GM21360 (cell line): ENCODE measurements at regions not wholly inside any gene's neighbourhood (a gene's known extent, or its start where the extent isn't known, plus 50 kb on each side); places are given as distances from the start of the nearest gene placed in this dataset.

Experiments
- ATAC-seq: cut with Tn5 transposase; IDR thresholded peaks from one replicate; pipeline ENCODE4 v1.9.1; 2021; ENCODE audit warnings: mild to moderate bottlenecking, moderate library complexity; ENCODE audit not compliant: unreplicated experiment

DNA sequence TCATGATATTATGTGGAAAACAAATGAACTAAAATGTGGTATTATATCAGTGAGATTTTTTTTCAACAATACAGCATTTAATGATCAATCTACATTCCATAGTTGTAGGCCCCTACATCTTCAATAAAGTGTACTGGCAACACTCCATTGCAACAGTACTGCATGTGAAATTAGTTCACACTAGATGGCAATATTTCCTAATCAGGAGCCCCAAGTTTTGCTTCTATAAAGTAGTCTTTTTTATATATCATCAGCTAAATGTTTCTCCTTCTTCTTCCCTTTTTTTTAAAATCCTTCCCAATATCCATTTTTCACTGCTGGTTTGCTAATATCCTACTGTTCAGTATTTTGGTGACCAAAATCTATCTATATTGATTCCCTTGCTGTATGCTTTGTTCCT, 528.3 kb upstream of the ATXN8OS start:
- ATAC-seq, result no peak

GRCh38 chr13:69571606-69572323, 535.9 kb upstream of the ATXN8OS start:
- ATAC-seq, result no peak

DNA sequence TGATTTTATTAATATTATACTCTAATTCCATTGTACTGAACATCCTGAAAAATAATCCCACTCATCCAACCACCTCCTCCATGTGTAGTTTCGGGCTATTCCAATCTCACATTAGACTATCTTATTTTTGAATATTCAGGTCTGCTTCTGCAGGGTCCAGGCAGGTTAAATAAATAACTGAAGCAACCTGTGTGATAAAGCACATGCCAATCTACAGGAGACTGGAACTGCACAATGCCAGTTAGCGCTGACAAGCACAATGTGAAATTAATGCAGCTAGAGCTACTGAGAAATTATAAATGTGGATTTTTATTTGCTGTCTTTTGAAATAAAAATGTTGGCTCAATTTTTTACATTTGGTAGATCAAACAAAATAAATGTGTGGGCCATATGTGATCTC, 540.1 kb upstream of the ATXN8OS start:
- no peak for ATAC-seq

DNA sequence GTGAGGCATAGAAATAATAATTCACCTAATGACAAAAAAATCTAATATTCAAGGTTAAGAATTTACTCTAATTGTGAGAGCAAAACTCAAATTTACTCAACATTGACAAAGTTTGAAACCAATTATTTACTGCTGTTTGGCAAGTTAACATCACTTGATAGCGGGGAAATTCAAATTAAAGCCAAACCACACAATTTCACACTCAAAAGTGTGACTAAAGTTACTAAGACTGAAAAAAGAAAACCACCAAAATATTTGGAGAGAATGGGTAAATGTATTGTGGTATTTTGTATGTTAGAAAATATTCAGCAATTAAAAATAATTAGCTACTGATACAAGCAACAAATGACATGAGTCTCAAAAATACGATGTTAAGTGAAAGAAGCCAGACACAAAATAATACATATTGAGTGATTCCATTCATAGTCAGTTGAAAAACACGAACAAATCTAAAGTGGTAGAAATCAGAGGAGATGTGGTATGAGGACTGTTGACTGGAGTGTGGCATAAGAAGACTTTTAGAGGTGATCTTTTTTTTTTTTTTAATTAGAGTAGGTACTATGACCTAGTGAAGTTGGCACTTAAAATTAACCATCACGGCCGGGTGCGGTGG, 541.4 kb upstream of the ATXN8OS start:
- no peak for ATAC-seq

- peak; percentile 84 for ATAC-seq
Observed at GRCh38 chr13:69565334-69565733, 542.3 kb upstream of the ATXN8OS start.

- ATAC-seq, result no peak
Observed at GRCh38 chr13:69556540-69557196, 551.0 kb upstream of the ATXN8OS start.

DNA sequence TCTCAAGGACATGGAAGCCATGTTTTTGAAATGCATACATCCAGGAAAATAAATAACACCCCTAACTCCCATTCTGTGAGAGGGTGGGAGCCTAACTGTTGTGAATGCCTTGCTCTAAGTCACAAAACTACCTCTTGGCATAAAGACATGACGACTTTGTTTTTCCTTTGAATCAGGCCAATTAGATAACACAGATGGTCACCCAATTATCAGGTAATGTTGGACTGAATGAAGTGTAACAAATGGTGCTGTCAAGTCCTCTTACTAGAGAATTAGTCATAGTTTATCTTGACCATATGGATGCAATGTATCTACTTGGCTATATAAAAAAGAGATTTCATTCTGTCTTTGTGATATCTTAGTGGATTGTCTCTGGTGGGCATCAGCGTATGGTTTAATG, 553.6 kb upstream of the ATXN8OS start:
- no peak for ATAC-seq

GRCh38 chr13:69551193-69551592, 556.4 kb upstream of the ATXN8OS start:
- no peak for ATAC-seq

DNA sequence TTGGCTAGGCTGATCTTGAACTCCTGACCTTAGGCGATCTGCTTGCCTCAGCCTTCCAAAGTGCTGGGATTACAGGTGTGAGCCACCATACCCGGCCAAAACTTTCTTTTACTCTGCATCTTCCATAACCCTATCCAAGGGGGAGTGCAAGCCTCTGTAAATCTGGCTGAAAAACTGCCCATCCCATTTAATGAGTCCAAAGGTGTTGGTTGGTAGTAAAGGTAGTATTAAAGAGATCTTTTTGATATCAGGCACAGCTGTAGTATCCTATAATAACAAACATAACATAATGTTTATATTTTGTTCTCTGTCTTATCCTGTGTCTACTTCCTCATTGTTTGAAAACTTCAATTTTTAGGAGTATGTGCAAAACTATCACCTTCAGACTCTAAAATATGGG, 559.8 kb upstream of the ATXN8OS start:
- ATAC-seq, result no peak

GRCh38 chr13:69545551-69545950, 562.1 kb upstream of the ATXN8OS start:
- no peak for ATAC-seq

DNA sequence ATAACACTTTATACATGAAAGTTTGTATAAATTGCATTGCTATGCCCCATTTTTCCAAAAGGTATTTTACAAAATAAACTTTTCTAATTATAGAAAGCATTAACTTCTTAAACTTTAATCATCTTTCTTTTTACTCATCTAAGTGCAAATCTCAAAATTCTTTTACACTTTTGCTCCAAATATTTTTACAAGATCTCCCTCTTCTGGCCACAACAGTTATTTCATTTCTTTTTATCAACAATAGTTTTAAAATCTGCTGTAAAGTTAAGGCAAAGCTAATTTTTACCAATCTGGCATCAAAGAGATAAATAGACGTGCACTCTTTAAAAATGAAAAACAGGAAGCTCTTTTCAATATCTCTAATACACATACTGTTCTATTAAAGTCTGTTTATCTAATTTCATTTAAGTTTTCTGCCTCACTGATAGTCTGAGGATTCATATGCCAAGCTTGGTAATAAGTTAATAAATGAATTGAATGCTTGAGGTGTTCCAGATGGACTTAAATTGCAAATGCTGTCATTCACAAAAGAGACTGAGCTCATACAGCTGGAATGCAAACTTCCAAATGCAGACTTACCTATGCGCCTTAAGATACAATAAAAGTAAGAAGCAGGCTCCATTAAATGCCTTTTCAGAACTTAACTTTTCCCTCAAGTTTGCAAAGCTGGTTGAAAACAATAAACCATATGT, 583.0 kb upstream of the ATXN8OS start:
- no peak for ATAC-seq

DNA sequence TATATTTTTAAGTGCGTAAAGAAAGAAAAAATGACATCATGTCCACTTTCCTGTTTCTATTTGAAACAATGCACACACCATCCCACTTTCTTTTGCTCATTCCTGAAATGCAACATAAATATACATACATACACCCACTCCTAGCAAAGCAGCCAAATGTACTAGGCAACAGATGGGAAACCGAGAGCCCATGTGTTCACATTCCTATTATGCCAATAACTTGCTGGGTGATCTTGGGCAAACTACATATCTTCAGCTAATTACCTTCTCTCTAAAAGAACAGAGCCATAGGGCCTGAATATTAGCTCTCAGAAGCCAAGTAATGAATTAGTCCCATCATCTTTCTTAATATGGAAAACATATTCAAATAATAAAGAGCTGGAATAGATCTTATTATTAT, 610.6 kb upstream of the ATXN8OS start:
- ATAC-seq, result no peak

GRCh38 chr13:69495096-69495495, 612.5 kb upstream of the ATXN8OS start:
- no peak for ATAC-seq

- no peak for ATAC-seq
Observed at GRCh38 chr13:69487576-69487975, 620.0 kb upstream of the ATXN8OS start.

- ATAC-seq, result no peak
Observed at GRCh38 chr13:69485991-69486592, 621.5 kb upstream of the ATXN8OS start.

- no peak for ATAC-seq
Observed at GRCh38 chr13:69477451-69477850, 630.2 kb upstream of the ATXN8OS start.

DNA sequence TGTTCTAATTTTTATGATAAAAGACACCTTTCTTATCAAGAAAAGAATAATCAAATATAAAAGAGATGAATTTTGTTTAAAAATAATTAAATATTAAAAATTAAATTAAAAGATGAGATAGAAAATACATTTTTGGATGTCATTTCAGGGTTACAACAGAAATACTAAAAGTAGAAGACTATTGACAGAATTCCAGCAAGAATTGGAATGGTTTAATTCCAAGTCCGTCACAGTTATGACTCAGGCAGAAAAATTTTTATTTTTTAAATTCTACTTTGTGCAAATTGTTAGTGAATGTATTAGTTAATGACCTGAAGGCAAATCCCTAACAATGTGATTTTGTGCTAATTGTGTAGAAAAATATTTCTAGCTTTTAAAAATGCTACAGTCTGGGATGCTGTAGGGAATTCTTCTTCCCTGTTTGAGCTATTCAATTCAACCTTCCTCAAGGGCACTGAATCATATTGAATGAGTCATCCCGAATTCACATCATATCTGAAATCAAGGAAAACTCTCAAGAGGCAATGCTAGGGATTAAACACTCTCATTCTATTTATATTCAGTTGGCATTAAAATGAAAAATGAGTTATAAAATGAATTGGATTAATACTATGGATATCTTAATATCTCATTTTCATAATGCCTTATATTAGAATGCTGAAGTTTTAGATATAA, 633.5 kb upstream of the ATXN8OS start:
- no peak for ATAC-seq

DNA sequence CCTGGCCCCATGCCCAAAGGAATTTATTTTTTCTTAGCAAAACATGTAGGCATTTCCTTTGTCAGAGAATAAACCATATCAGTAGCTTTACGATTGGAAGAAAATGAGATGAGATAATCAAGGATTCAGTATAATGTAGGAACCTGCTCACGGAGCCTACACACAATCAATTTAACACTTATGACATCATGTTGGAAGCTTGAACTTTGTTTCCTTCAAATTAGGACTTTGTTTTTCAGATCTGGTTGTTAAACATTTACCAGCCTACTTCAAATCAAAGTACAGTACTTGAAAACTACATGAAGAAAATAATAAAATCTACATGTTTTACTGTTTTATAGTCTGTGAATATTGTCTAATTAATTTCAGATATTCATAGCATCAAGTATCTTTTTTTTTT, 639.0 kb upstream of the ATXN8OS start:
- ATAC-seq, result no peak

DNA sequence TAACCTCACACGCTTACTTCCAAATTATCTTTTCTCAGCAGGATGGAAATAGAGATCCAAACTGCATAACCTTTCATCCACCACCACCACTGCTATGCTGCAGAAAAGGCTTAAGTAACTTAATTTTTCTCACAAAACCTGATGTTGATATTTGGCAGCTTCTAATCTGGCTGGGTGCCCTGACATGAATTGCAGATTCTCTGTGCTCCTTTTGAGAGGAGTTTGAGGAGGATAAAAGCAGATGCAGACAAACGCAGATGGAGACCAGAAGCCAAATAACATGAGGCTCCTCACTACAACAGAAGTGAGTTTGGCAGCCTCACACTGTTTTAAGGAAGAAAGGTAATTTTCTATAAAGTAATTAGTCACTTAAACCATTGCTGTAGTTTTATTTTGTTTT, 646.2 kb upstream of the ATXN8OS start:
- no peak for ATAC-seq

- ATAC-seq, result no peak
Observed at GRCh38 chr13:69459346-69459745, 648.3 kb upstream of the ATXN8OS start.

DNA sequence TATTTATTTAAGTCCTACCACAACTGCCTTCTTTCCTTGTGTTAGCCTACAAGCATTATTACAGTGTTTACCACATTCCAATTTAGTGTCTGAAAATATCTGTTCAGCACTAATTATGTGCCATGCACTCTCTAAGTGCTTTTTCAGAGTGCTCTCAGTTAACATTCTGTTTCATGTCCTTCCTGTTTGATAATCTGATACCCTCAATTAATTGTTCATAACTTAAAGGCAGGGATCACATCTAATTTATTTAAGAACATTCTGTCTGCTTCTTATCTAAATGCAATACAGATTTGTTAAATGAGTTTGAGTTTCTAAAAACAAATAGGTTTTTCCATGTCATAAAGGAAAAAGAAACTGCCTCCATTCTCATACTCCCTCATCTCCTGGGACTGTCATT, 649.6 kb upstream of the ATXN8OS start:
- no peak for ATAC-seq
